HEK293T (cell line): ENCODE measurements at regions not wholly inside any gene's neighbourhood (a gene's known extent, or its start where the extent isn't known, plus 50 kb on each side); places are given as distances from the start of the nearest gene placed in this dataset.

Source experiments
- CTCF ChIA-PET: fragments of 350-600 bp; formaldehyde crosslinking; extraction: SDS; loops from one replicate; lab custom pipeline; 2021; ENCODE audit warnings: antibody characterized with exemption, inconsistent platforms; lab: Yijun Ruan, JAX
- POLR2A ChIA-PET: fragments of 350-600 bp; formaldehyde crosslinking; extraction: SDS; loops from one replicate; lab custom pipeline; 2020; ENCODE audit warnings: antibody characterized with exemption, inconsistent platforms; lab: Yijun Ruan, JAX
- DNase-seq: peaks from one replicate; pipeline ENCODE4 v3.0.0; 2012; ENCODE audit warnings: mixed read lengths; ENCODE audit errors: extremely low spot score
- ARNT ChIP-seq: fragments of 450-650 bp; IDR thresholded peaks from 2 replicates; pipeline ENCODE4 v1.6.1; 2017; ENCODE audit warnings: mild to moderate bottlenecking
- BHLHE40 ChIP-seq: fragments of 450-650 bp; IDR thresholded peaks from 2 replicates; pipeline ENCODE4 v1.6.1; 2016; ENCODE audit warnings: mild to moderate bottlenecking, moderate library complexity, borderline replicate concordance
- CTBP1 ChIP-seq: fragments of 450-650 bp; IDR thresholded peaks from 2 replicates; pipeline ENCODE4 v1.6.1; 2016; ENCODE audit warnings: borderline replicate concordance
- ELF4 ChIP-seq: fragments of 450-650 bp; IDR thresholded peaks from 2 replicates; pipeline ENCODE4 v1.6.1; 2017; ENCODE audit warnings: antibody characterized with exemption
- FOXA1 ChIP-seq: fragments of 450-650 bp; IDR thresholded peaks from 2 replicates; pipeline ENCODE4 v1.6.1; 2016; ENCODE audit warnings: mild to moderate bottlenecking
- FOXK2 ChIP-seq: fragments of 450-650 bp; IDR thresholded peaks from 2 replicates; pipeline ENCODE4 v1.6.1; 2016; ENCODE audit warnings: mild to moderate bottlenecking
- FOXM1 ChIP-seq: fragments of 450-650 bp; IDR thresholded peaks from 2 replicates; pipeline ENCODE4 v1.6.1; 2017; ENCODE audit warnings: mild to moderate bottlenecking, borderline replicate concordance
- HDGF ChIP-seq: fragments of 450-650 bp; IDR thresholded peaks from 2 replicates; pipeline ENCODE4 v1.6.1; 2017; ENCODE audit warnings: antibody characterized with exemption, borderline replicate concordance
- L3MBTL2 ChIP-seq: fragments of 450-650 bp; conservative IDR thresholded peaks from 2 replicates; pipeline ENCODE4 v1.6.1; 2016; ENCODE audit warnings: mild to moderate bottlenecking
- LEF1 ChIP-seq: fragments of 450-650 bp; IDR thresholded peaks from 2 replicates; pipeline ENCODE4 v1.6.1; 2017; ENCODE audit warnings: mild to moderate bottlenecking, borderline replicate concordance
- NFRKB ChIP-seq: fragments of 450-650 bp; IDR thresholded peaks from 2 replicates; pipeline ENCODE4 v1.6.1; 2016; ENCODE audit warnings: mild to moderate bottlenecking, moderate library complexity
- PKNOX1 ChIP-seq: fragments of 450-650 bp; IDR thresholded peaks from 2 replicates; pipeline ENCODE4 v1.6.1; 2016
- SP1 ChIP-seq: fragments of 450-650 bp; IDR thresholded peaks from 2 replicates; pipeline ENCODE4 v1.6.1; 2017
- SUZ12 ChIP-seq: fragments of 450-650 bp; IDR thresholded peaks from 2 replicates; pipeline ENCODE4 v1.6.1; 2016; ENCODE audit warnings: mild to moderate bottlenecking
- TARDBP ChIP-seq: fragments of 450-650 bp; IDR thresholded peaks from 2 replicates; pipeline ENCODE4 v1.6.1; 2016
- ZNF384 ChIP-seq: fragments of 450-650 bp; IDR thresholded peaks from 2 replicates; pipeline ENCODE4 v1.6.1; 2016

GRCh38 chr15:70219256-70219895 lies 121.7 kb upstream of the TLE3 start:
- DNase-seq, result no peak
- ChIA-PET POLR2A (no interaction called here), CTCF (no interaction called here)
- TF ChIP-seq SUZ12 (no peak), TARDBP (no peak), CTBP1 (no peak), NFRKB (no peak), SP1 (no peak), HDGF (no peak), ARNT (no peak), FOXK2 (no peak), PKNOX1 (no peak), ZNF384 (no peak), L3MBTL2 (no peak)

- ChIA-PET CTCF (no interaction called here), POLR2A (no interaction called here)
- TF ChIP-seq TARDBP (no peak), ARNT (no peak), FOXM1 (no peak), L3MBTL2 (no peak), NFRKB (no peak), ELF4 (no peak), FOXK2 (no peak), SUZ12 (no peak), BHLHE40 (no peak), ZNF384 (no peak), HDGF (no peak), CTBP1 (no peak), PKNOX1 (no peak), LEF1 (no peak)
- DNase-seq, result no peak
Observed at GRCh38 chr15:70217226-70218160, 119.8 kb upstream of the TLE3 start.

- DNase-seq, result no peak
- CTCF ChIA-PET, result no interaction called here
- POLR2A ChIA-PET, result no interaction called here
- no peak for TF ChIP-seq FOXK2
- TF ChIP-seq NFRKB, result no peak
- TF ChIP-seq ARNT, result no peak
- TF ChIP-seq BHLHE40, result no peak
- no peak for TF ChIP-seq L3MBTL2
- no peak for TF ChIP-seq FOXM1
- no peak for TF ChIP-seq FOXA1
- TF ChIP-seq HDGF, result no peak
- no peak for TF ChIP-seq SP1
- no peak for TF ChIP-seq SUZ12
- no peak for TF ChIP-seq CTBP1
- TF ChIP-seq LEF1, result no peak
- TF ChIP-seq TARDBP, result no peak
- no peak for TF ChIP-seq ELF4
Observed at GRCh38 chr15:70215951-70216350, 118.2 kb upstream of the TLE3 start.

GRCh38 chr15:70214941-70215635 lies 117.4 kb upstream of the TLE3 start:
- ChIA-PET CTCF (no interaction called here), POLR2A (no interaction called here)
- TF ChIP-seq SP1 (no peak), NFRKB (no peak), TARDBP (no peak), HDGF (no peak), BHLHE40 (no peak), PKNOX1 (no peak), FOXK2 (no peak)
- no peak for DNase-seq

GRCh38 chr15:70214276-70214675 lies 116.6 kb upstream of the TLE3 start:
- DNase-seq, result peak; percentile 43
- ChIA-PET CTCF (no interaction called here), POLR2A (no interaction called here)
- TF ChIP-seq HDGF (no peak), SP1 (no peak), CTBP1 (no peak), NFRKB (no peak), FOXK2 (no peak), BHLHE40 (no peak), SUZ12 (no peak), LEF1 (no peak), ARNT (no peak), ZNF384 (no peak), TARDBP (no peak), PKNOX1 (no peak), L3MBTL2 (no peak), ELF4 (no peak)
